ENCODE measurements at regions not wholly inside any gene's neighbourhood (a gene's known extent, or its start where the extent isn't known, plus 50 kb on each side); places are given as distances from the start of the nearest gene placed in this dataset.

GRCh38 chr4:183384516-183384915, 59.9 kb upstream of the CDKN2AIP start:
- TF ChIP-seq CTCF (IDR thresholded peaks at IDR 0.05; ENCODE audit: insufficient read depth, low read length) = no peak
- TF ChIP-seq POLR2AphosphoS5 (IDR thresholded peaks at IDR 0.05; ENCODE audit: low read depth) = no peak
- no peak for TF ChIP-seq REST (IDR thresholded peaks at IDR 0.05; ENCODE audit: insufficient replicate concordance, low read depth)

Measured in HL-60 (cell line).